NB4 (cell line): ENCODE measurements at regions not wholly inside any gene's neighbourhood (a gene's known extent, or its start where the extent isn't known, plus 50 kb on each side); places are given as distances from the start of the nearest gene placed in this dataset.

Source experiments
- POLR2A ChIP-seq: IDR thresholded peaks from 2 replicates; pipeline ENCODE4 v1.6.1; 2011; ENCODE audit warnings: mild to moderate bottlenecking; ENCODE audit not compliant: insufficient read length; ENCODE audit errors: extremely low read depth
- TF ChIP-seq, protein P1 (sequence below): IDR thresholded peaks from one replicate; pipeline ENCODE4 v1.5.1; 2012; ENCODE audit warnings: low read depth, low read length

DNA sequence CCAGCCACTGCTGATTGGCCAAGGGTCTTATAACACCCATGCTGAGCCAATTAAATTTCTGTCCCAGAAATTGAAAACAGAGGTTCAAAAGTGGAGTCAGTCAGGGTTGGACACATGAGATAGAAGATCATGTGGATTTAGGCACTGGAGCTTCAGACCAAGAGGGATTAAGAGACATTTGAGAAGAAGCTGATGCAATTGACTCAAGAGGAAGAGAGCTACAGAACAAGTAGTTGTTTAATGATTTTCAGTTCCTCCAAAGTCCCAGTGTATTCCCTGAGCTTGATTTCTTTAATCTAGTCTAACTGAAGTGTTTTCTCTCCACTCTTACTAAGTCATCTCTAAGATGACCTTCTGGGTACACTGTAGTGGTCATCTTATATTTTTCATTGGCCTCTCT is 227.1 kb downstream of the DUSP10 start:
- TF ChIP-seq, protein P1, sequence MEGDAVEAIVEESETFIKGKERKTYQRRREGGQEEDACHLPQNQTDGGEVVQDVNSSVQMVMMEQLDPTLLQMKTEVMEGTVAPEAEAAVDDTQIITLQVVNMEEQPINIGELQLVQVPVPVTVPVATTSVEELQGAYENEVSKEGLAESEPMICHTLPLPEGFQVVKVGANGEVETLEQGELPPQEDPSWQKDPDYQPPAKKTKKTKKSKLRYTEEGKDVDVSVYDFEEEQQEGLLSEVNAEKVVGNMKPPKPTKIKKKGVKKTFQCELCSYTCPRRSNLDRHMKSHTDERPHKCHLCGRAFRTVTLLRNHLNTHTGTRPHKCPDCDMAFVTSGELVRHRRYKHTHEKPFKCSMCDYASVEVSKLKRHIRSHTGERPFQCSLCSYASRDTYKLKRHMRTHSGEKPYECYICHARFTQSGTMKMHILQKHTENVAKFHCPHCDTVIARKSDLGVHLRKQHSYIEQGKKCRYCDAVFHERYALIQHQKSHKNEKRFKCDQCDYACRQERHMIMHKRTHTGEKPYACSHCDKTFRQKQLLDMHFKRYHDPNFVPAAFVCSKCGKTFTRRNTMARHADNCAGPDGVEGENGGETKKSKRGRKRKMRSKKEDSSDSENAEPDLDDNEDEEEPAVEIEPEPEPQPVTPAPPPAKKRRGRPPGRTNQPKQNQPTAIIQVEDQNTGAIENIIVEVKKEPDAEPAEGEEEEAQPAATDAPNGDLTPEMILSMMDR = no peak
- no peak for TF ChIP-seq POLR2A
